NCI-H2107 (cell line): ENCODE measurements at regions not wholly inside any gene's neighbourhood (a gene's known extent, or its start where the extent isn't known, plus 50 kb on each side); places are given as distances from the start of the nearest gene placed in this dataset.

Experiments
- DNase-seq: peaks from one replicate; lab custom pipeline; 2025; lab: John Stamatoyannopoulos, UW

DNA sequence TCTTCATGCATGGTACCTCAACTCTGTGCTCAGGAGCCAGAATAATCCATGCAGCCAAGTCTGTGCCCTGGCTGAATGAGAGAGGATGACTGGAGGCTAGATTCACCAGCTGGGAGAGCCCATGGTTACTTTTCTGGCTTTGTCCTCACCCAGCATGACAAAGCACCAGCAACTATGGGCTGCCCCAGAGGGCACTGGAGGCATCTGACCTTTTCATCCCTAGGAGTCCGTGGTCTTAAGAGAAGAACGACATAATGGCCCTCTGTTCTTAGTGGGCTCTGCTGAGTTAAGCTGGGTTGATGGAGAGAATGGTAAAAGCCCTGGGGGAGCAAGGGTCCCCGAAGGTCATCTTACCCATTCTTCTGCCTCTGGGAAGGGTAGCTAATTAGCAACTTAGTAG, 54.6 kb upstream of the TNP1 start:
- DNase-seq = no peak

- DNase-seq = no peak
These were observed 52.0 kb upstream of the TNP1 start for GRCh38 chr2:216911886-216912285.

DNA sequence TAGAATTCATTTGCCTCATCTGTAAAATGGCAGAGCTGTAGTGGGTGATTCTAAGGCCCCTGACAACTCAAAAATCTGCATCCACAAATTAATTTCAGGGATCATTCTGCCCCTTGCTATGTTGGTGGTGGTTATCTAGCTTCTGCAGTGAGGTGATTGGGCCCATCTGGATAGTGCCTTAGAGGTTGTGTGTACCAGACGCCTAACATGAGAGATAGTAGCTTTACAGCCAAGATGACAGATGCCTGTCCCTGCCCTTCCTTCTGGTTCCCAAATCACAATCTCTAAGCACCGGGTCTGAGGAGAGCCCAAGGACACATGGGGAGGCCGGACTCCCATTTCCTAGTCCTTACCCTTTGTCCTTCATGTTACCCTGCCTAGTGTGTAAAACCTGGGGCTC, 51.1 kb upstream of the TNP1 start:
- no peak for DNase-seq

DNA sequence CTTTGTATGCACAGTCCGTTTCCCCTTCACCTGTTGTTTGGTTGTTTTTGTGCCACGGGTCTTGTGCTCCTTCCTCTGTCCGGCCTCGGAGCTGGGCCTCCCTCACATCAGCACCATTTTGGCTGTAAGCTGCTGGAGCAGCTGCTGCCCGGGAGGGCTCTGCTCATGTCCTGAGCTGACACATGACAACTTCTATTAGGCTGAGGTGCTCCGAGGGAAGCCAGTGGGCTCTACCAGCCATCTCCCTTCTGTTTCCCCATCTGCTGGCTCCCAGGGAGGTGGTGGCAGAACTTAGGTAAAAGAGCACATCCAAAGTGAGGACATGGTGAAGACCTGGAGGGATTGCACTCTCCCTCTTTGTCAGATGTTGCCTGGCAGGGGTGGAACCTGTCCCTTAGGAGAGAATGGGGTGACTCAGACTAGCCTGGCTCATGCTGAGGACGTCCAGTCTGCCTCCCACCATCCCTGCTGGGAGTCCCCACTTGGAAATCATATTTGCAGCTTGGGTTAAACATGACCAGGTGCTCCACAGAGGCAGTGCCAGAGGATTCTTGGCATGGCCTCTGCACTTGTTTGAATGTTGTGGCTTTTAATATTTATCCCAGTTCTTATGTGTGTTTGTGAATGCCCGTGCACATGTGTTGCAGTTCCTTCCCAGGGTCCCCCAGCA, 49.8 kb upstream of the TNP1 start:
- no peak for DNase-seq
